Lower leg skin (tissue), 3 donors: ENCODE measurements at regions not wholly inside any gene's neighbourhood (a gene's known extent, or its start where the extent isn't known, plus 50 kb on each side); places are given as distances from the start of the nearest gene placed in this dataset.

Experiments
- POLR2A ChIP-seq, 2 donors: fragments of 450-650 bp; IDR thresholded peaks; one replicate each; pipeline ENCODE4 v1.6.1; 2016 to 2017; ENCODE audit warnings: antibody characterized with exemption in 2 of 2, mild to moderate bottlenecking in 1 of 2, moderate library complexity in 1 of 2
- TF ChIP-seq, protein P1 (sequence below), 3 donors: fragments of 450-650 bp; IDR thresholded peaks; one replicate each; pipeline ENCODE4 v1.5.1; 2016; ENCODE audit warnings: antibody characterized with exemption in 3 of 3, mild to moderate bottlenecking in 3 of 3, moderate library complexity in 2 of 3

- no peak for TF ChIP-seq POLR2A (IDR thresholded peaks at IDR 0.05)
- TF ChIP-seq, protein P1, sequence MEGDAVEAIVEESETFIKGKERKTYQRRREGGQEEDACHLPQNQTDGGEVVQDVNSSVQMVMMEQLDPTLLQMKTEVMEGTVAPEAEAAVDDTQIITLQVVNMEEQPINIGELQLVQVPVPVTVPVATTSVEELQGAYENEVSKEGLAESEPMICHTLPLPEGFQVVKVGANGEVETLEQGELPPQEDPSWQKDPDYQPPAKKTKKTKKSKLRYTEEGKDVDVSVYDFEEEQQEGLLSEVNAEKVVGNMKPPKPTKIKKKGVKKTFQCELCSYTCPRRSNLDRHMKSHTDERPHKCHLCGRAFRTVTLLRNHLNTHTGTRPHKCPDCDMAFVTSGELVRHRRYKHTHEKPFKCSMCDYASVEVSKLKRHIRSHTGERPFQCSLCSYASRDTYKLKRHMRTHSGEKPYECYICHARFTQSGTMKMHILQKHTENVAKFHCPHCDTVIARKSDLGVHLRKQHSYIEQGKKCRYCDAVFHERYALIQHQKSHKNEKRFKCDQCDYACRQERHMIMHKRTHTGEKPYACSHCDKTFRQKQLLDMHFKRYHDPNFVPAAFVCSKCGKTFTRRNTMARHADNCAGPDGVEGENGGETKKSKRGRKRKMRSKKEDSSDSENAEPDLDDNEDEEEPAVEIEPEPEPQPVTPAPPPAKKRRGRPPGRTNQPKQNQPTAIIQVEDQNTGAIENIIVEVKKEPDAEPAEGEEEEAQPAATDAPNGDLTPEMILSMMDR (IDR thresholded peaks at IDR 0.05): no peak
These were observed 1103.2 kb upstream of the ZEB2 start for GRCh38 chr2:145623136-145623535.
